Erythroblast (primary cell): ENCODE measurements at regions not wholly inside any gene's neighbourhood (a gene's known extent, or its start where the extent isn't known, plus 50 kb on each side); places are given as distances from the start of the nearest gene placed in this dataset.

ENCODE experiments used
- GATA1 ChIP-seq: IDR thresholded peaks from 2 replicates; pipeline ENCODE4 v1.6.1; 2011; ENCODE audit warnings: low read depth, mild to moderate bottlenecking, control low read depth, low read length, moderate library complexity
- POLR2A ChIP-seq: IDR thresholded peaks from 2 replicates; pipeline ENCODE4 v1.6.1; 2011; ENCODE audit warnings: mild to moderate bottlenecking, low read length

DNA sequence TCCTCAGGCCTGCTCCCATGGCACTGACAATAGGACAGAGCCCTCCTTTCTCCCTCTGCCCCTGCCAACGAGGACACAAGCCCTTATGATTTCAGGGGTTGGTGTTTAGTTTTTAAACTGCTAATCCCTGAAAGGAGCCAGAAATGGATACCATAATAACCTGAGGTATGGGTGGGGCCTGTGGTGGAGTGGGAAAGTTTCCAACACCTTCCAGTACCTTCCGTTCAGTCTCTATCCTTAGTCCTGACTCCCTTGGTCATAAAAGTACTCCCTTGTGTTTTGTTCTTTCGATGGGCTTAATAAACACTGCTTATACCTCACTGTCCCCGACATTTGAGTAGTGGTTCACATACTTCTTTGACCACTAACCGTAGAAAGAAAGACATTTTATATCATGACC is 141.8 kb upstream of the MAGI3 start:
- no peak for TF ChIP-seq POLR2A
- TF ChIP-seq GATA1, result no peak
